Activated CD4-positive, alpha-beta T cell treated with anti-CD3 and anti-CD28 coated beads for 4 hours (primary cell): ENCODE measurements at regions not wholly inside any gene's neighbourhood (a gene's known extent, or its start where the extent isn't known, plus 50 kb on each side); places are given as distances from the start of the nearest gene placed in this dataset.
"Not testable (repeated sequence)": the region's sequence is repeated elsewhere in the genome, so short reads cannot be mapped to it uniquely, and the experiment has no call there.

Experiments used
- DNase-seq, 2 donors: peaks; one replicate each; pipeline ENCODE4 v3.0.0-alpha.2; 2020

- DNase-seq, result not testable (repeated sequence)
These were observed 56.6 kb upstream of the ZNF519 start for GRCh38 chr18:14188751-14189406.
